Neural cell (in vitro differentiated cells): ENCODE measurements at regions not wholly inside any gene's neighbourhood (a gene's known extent, or its start where the extent isn't known, plus 50 kb on each side); places are given as distances from the start of the nearest gene placed in this dataset.

Experiments used
- H2AFZ ChIP-seq: fragments of 200-600, 300-800 bp; sonication (generic), shearing (Covaris generic); 2 replicates; pipeline ENCODE4 v1.6.0; 2014; ENCODE audit warnings: low read depth, mild to moderate bottlenecking, antibody characterized with exemption, low read length, moderate library complexity
- H3F3A ChIP-seq: fragments of 200-600 bp; shearing (Covaris generic); 2 replicates; pipeline ENCODE4 v1.6.1; 2016; ENCODE audit warnings: mild to moderate bottlenecking, moderate library complexity, mixed read lengths, antibody characterized with exemption, low read length; ENCODE audit not compliant: insufficient read depth, poor library complexity, severe bottlenecking
- H3K27ac ChIP-seq: fragments of 200-600, 300-800 bp; sonication (generic), shearing (Covaris generic); 2 replicates; pipeline ENCODE4 v1.5.1; 2014; ENCODE audit warnings: mild to moderate bottlenecking, low read length, moderate library complexity
- H3K27me3 ChIP-seq: fragments of 300-800, 200-600 bp; sonication (generic), shearing (Covaris generic); 2 replicates; pipeline ENCODE4 v1.6.0; 2014; ENCODE audit warnings: mild to moderate bottlenecking, low read depth, low read length, moderate library complexity; ENCODE audit not compliant: insufficient read depth
- H3K36me3 ChIP-seq: fragments of 300-800, 200-600 bp; sonication (generic), shearing (Covaris generic); 2 replicates; pipeline ENCODE4 v1.5.1; 2014; ENCODE audit warnings: mild to moderate bottlenecking, antibody characterized with exemption, low read length, moderate library complexity; ENCODE audit not compliant: insufficient read depth
- H3K4me2 ChIP-seq: fragments of 300-800, 200-600 bp; sonication (generic), shearing (Covaris generic); 2 replicates; pipeline ENCODE4 v1.6.0; 2014; ENCODE audit warnings: mild to moderate bottlenecking, low read length
- H3K4me3 ChIP-seq: fragments of 300-800, 200-600 bp; sonication (generic), shearing (Covaris generic); 2 replicates; pipeline ENCODE4 v1.5.1; 2014; ENCODE audit warnings: mild to moderate bottlenecking, low read length, moderate library complexity
- H3K79me2 ChIP-seq: fragments of 200-600 bp; shearing (Covaris generic); replicated peaks from 2 replicates; pipeline ENCODE4 v1.6.0; 2014; ENCODE audit warnings: mild to moderate bottlenecking, low read length, moderate library complexity; ENCODE audit not compliant: insufficient read depth
- H3K9ac ChIP-seq: fragments of 300-800, 200-600 bp; sonication (generic), shearing (Covaris generic); 2 replicates; pipeline ENCODE4 v1.6.1; 2016; ENCODE audit warnings: mild to moderate bottlenecking, low read length, mixed read lengths
- H3K9me2 ChIP-seq: fragments of 200-600 bp; shearing (Covaris generic); 2 replicates; pipeline ENCODE4 v1.6.1; 2016; ENCODE audit warnings: mild to moderate bottlenecking, low read length, mixed read lengths; ENCODE audit not compliant: insufficient read depth
- H3K9me3 ChIP-seq: fragments of 200-600, 300-800 bp; sonication (generic), shearing (Covaris generic); 2 replicates; pipeline ENCODE4 v1.6.1; 2016; ENCODE audit warnings: mild to moderate bottlenecking, mixed run types, low read length, moderate library complexity, mixed read lengths
- H4K20me1 ChIP-seq: fragments of 200-600 bp; shearing (Covaris generic); 2 replicates; pipeline ENCODE4 v1.6.1; 2016; ENCODE audit warnings: mild to moderate bottlenecking, mixed run types; ENCODE audit not compliant: insufficient read depth
- EP300 ChIP-seq: fragments of 450-650 bp; conservative IDR thresholded peaks from 2 replicates; pipeline ENCODE4 v1.6.1; 2014; ENCODE audit warnings: antibody characterized with exemption, mild to moderate bottlenecking, moderate library complexity; ENCODE audit not compliant: poor library complexity, severe bottlenecking
- EZH2 ChIP-seq: fragments of 200-600, 300-800 bp; shearing (Covaris generic), sonication (generic); IDR thresholded peaks from 2 replicates; pipeline ENCODE4 v1.6.1; 2014; ENCODE audit warnings: antibody characterized with exemption, low read length, borderline replicate concordance, mild to moderate bottlenecking; ENCODE audit not compliant: insufficient read depth, poor library complexity, severe bottlenecking
- MXI1 ChIP-seq: fragments of 450-650 bp; conservative IDR thresholded peaks from 2 replicates; pipeline ENCODE4 v1.6.1; 2014; ENCODE audit warnings: antibody characterized with exemption, mild to moderate bottlenecking; ENCODE audit not compliant: poor library complexity, severe bottlenecking
- POLR2AphosphoS5 ChIP-seq: IDR thresholded peaks from 2 replicates; pipeline ENCODE4 v1.6.1; 2012
- RAD21 ChIP-seq: fragments of 450-650 bp; conservative IDR thresholded peaks from 2 replicates; pipeline ENCODE4 v1.6.1; 2014; ENCODE audit warnings: antibody characterized with exemption, mild to moderate bottlenecking, moderate library complexity
- REST ChIP-seq: IDR thresholded peaks from 2 replicates; pipeline ENCODE4 v1.6.1; 2012; ENCODE audit warnings: borderline replicate concordance
- SMC3 ChIP-seq: fragments of 450-650 bp; conservative IDR thresholded peaks from 2 replicates; pipeline ENCODE4 v1.6.1; 2014; ENCODE audit warnings: antibody characterized with exemption, mild to moderate bottlenecking, moderate library complexity; ENCODE audit not compliant: poor library complexity
- TAF1 ChIP-seq: IDR thresholded peaks from 2 replicates; pipeline ENCODE4 v1.6.1; 2012; ENCODE audit warnings: low read depth
- TF ChIP-seq, protein P1 (sequence below): fragments of 450-650 bp; IDR thresholded peaks from 2 replicates; pipeline ENCODE4 v1.5.1; 2014; ENCODE audit warnings: antibody characterized with exemption, mild to moderate bottlenecking, moderate library complexity; ENCODE audit not compliant: poor library complexity, severe bottlenecking

DNA sequence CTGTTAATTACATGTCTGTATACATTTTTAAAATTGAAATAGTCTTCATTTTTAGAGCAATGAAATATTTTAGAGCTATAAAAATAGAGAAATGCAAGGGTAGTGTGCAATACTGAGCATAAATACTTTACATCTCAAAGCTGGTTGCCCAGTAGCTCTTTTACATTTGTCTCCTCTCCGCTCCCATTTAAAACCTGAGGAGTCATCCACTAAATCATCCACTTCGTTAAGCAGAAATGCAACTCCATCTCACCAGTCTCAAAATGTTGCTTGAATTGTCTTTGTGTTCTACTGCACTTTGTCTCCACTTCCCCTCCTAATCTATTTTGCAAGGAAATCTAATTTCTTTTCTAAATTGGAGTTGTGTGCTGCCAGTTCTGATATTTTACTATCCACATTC, 563.6 kb downstream of the VGLL3 start:
- TF ChIP-seq MXI1 (no peak), TAF1 (no peak), RAD21 (no peak), EZH2 (no peak), SMC3 (no peak), POLR2AphosphoS5 (no peak), EP300 (no peak), REST (no peak)
- TF ChIP-seq, protein P1, sequence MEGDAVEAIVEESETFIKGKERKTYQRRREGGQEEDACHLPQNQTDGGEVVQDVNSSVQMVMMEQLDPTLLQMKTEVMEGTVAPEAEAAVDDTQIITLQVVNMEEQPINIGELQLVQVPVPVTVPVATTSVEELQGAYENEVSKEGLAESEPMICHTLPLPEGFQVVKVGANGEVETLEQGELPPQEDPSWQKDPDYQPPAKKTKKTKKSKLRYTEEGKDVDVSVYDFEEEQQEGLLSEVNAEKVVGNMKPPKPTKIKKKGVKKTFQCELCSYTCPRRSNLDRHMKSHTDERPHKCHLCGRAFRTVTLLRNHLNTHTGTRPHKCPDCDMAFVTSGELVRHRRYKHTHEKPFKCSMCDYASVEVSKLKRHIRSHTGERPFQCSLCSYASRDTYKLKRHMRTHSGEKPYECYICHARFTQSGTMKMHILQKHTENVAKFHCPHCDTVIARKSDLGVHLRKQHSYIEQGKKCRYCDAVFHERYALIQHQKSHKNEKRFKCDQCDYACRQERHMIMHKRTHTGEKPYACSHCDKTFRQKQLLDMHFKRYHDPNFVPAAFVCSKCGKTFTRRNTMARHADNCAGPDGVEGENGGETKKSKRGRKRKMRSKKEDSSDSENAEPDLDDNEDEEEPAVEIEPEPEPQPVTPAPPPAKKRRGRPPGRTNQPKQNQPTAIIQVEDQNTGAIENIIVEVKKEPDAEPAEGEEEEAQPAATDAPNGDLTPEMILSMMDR, result no peak
- no peaks in the 10 kb centered on the region for H3F3A ChIP-seq
- no peak overlapping the region for H2AFZ ChIP-seq
- H3K27me3 ChIP-seq, result no peaks in the 10 kb centered on the region
- no peaks in the 10 kb centered on the region for H3K9me2 ChIP-seq
- H3K27ac ChIP-seq, result no peak overlapping the region
- H3K9ac ChIP-seq, result no peak overlapping the region
- no peaks in the 10 kb centered on the region for H3K79me2 ChIP-seq
- no peaks in the 10 kb centered on the region for H3K9me3 ChIP-seq
- H3K4me2 ChIP-seq, result no peak overlapping the region
- H4K20me1 ChIP-seq, result no peaks in the 10 kb centered on the region
- no peak overlapping the region for H3K4me3 ChIP-seq
- no peaks in the 10 kb centered on the region for H3K36me3 ChIP-seq

GRCh38 chr3:86420990-86421739, 569.8 kb downstream of the VGLL3 start:
- no peaks in the 10 kb centered on the region for H3K79me2 ChIP-seq
- no peaks in the 10 kb centered on the region for H3K27me3 ChIP-seq
- H3K4me3 ChIP-seq, result no peak overlapping the region
- no peaks in the 10 kb centered on the region for H3K9me2 ChIP-seq
- H4K20me1 ChIP-seq, result no peaks in the 10 kb centered on the region
- H3K36me3 ChIP-seq, result no peaks in the 10 kb centered on the region
- no peaks in the 10 kb centered on the region for H3F3A ChIP-seq
- H3K4me2 ChIP-seq, result no peak overlapping the region
- no peak overlapping the region for H3K9ac ChIP-seq
- no peaks in the 10 kb centered on the region for H3K9me3 ChIP-seq
- H2AFZ ChIP-seq, result no peak overlapping the region
- TF ChIP-seq MXI1 (no peak), RAD21 (no peak), SMC3 (no peak), EP300 (no peak), EZH2 (no peak), REST (no peak)
- TF ChIP-seq, protein P1, result no peak
- no peak overlapping the region for H3K27ac ChIP-seq
